ENCODE measurements at regions not wholly inside any gene's neighbourhood (a gene's known extent, or its start where the extent isn't known, plus 50 kb on each side); places are given as distances from the start of the nearest gene placed in this dataset.

GRCh38 chr1:22225858-22226589 is 83.1 kb upstream of the WNT4 start:
- no peak overlapping the region for H3K27ac ChIP-seq
- no peaks in the 10 kb centered on the region for H3K4me1 ChIP-seq (ENCODE audit: low read depth, poor library complexity, severe bottlenecking)
- no peak overlapping the region for H3K4me2 ChIP-seq
- no peak overlapping the region for H2AFZ ChIP-seq (ENCODE audit: low read depth)
- no peaks in the 10 kb centered on the region for H4K20me1 ChIP-seq (ENCODE audit: insufficient read depth)
- no peaks in the 10 kb centered on the region for H3K79me2 ChIP-seq (ENCODE audit: insufficient read depth, low read depth)
- no peak overlapping the region for H3K9ac ChIP-seq
- TF ChIP-seq CTCF (conservative IDR thresholded peaks at IDR 0.05; ENCODE audit: low read depth, low read length): no peak
- peaks cover 63% of the 10 kb centered on the region for H3K27me3 ChIP-seq (ENCODE audit: insufficient read depth, low read depth)
- H3K4me3 ChIP-seq (IDR thresholded peaks at IDR 0.05; ENCODE audit: insufficient read depth, low read depth, low read length): no peak overlapping the region
- H3K36me3 ChIP-seq (ENCODE audit: insufficient read depth): no peaks in the 10 kb centered on the region

GRCh38 chr1:22228074-22228473 is 85.2 kb upstream of the WNT4 start:
- H3K4me3 ChIP-seq (IDR thresholded peaks at IDR 0.05; ENCODE audit: insufficient read depth, low read depth, low read length): no peak overlapping the region
- H3K27ac ChIP-seq: no peak overlapping the region
- no peak overlapping the region for H3K4me2 ChIP-seq
- no peak overlapping the region for H3K9ac ChIP-seq
- no peaks in the 10 kb centered on the region for H4K20me1 ChIP-seq (ENCODE audit: insufficient read depth)
- peaks cover 56% of the 10 kb centered on the region for H3K27me3 ChIP-seq (ENCODE audit: insufficient read depth, low read depth)
- TF ChIP-seq CTCF (conservative IDR thresholded peaks at IDR 0.05; ENCODE audit: low read depth, low read length): no peak
- no peaks in the 10 kb centered on the region for H3K36me3 ChIP-seq (ENCODE audit: insufficient read depth)
- H3K4me1 ChIP-seq (ENCODE audit: low read depth, poor library complexity, severe bottlenecking): no peaks in the 10 kb centered on the region
- H2AFZ ChIP-seq (ENCODE audit: low read depth): no peak overlapping the region
- no peaks in the 10 kb centered on the region for H3K79me2 ChIP-seq (ENCODE audit: insufficient read depth, low read depth)

GRCh38 chr1:22228505-22228911 is 85.6 kb upstream of the WNT4 start:
- Histone ChIP-seq H3K36me3 (ENCODE audit: insufficient read depth) (no peaks in the 10 kb centered on the region), H3K79me2 (ENCODE audit: insufficient read depth, low read depth) (no peaks in the 10 kb centered on the region), H2AFZ (ENCODE audit: low read depth) (no peak overlapping the region), H3K4me1 (ENCODE audit: low read depth, poor library complexity, severe bottlenecking) (no peaks in the 10 kb centered on the region), H3K4me2 (no peak overlapping the region), H4K20me1 (ENCODE audit: insufficient read depth) (no peaks in the 10 kb centered on the region), H3K4me3 (IDR thresholded peaks at IDR 0.05; ENCODE audit: insufficient read depth, low read depth, low read length) (no peak overlapping the region), H3K27me3 (ENCODE audit: insufficient read depth, low read depth) (peaks cover 55% of the 10 kb centered on the region), H3K27ac (no peak overlapping the region), H3K9ac (no peak overlapping the region)
- TF ChIP-seq CTCF (conservative IDR thresholded peaks at IDR 0.05; ENCODE audit: low read depth, low read length): no peak

- no peak overlapping the region for H3K27ac ChIP-seq
- no peaks in the 10 kb centered on the region for H4K20me1 ChIP-seq (ENCODE audit: insufficient read depth)
- no peak for TF ChIP-seq CTCF (conservative IDR thresholded peaks at IDR 0.05; ENCODE audit: low read depth, low read length)
- H3K27me3 ChIP-seq (ENCODE audit: insufficient read depth, low read depth): peaks cover 55% of the 10 kb centered on the region
- H3K4me1 ChIP-seq (ENCODE audit: low read depth, poor library complexity, severe bottlenecking): no peaks in the 10 kb centered on the region
- no peaks in the 10 kb centered on the region for H3K79me2 ChIP-seq (ENCODE audit: insufficient read depth, low read depth)
- no peak overlapping the region for H2AFZ ChIP-seq (ENCODE audit: low read depth)
- H3K4me2 ChIP-seq: no peak overlapping the region
- no peak overlapping the region for H3K9ac ChIP-seq
- H3K4me3 ChIP-seq (IDR thresholded peaks at IDR 0.05; ENCODE audit: insufficient read depth, low read depth, low read length): no peak overlapping the region
- H3K36me3 ChIP-seq (ENCODE audit: insufficient read depth): no peaks in the 10 kb centered on the region
Observed at GRCh38 chr1:22229379-22229778, 86.5 kb upstream of the WNT4 start.

Measured in KMS-11 (cell line).